Activated CD8-positive, alpha-beta memory T cell treated with anti-CD3 and anti-CD28 coated beads for 48 hours (primary cell): ENCODE measurements at regions not wholly inside any gene's neighbourhood (a gene's known extent, or its start where the extent isn't known, plus 50 kb on each side); places are given as distances from the start of the nearest gene placed in this dataset.
A peak's percentile ranks its signal among the peaks of the same experiment; 100 is the strongest.

ENCODE experiments used
- DNase-seq, 3 experiments: peaks; one replicate each; pipeline ENCODE4 v3.0.0-alpha.2; 2020; ENCODE audit warnings: low read depth in 2 of 3, low spot score in 2 of 3

DNA sequence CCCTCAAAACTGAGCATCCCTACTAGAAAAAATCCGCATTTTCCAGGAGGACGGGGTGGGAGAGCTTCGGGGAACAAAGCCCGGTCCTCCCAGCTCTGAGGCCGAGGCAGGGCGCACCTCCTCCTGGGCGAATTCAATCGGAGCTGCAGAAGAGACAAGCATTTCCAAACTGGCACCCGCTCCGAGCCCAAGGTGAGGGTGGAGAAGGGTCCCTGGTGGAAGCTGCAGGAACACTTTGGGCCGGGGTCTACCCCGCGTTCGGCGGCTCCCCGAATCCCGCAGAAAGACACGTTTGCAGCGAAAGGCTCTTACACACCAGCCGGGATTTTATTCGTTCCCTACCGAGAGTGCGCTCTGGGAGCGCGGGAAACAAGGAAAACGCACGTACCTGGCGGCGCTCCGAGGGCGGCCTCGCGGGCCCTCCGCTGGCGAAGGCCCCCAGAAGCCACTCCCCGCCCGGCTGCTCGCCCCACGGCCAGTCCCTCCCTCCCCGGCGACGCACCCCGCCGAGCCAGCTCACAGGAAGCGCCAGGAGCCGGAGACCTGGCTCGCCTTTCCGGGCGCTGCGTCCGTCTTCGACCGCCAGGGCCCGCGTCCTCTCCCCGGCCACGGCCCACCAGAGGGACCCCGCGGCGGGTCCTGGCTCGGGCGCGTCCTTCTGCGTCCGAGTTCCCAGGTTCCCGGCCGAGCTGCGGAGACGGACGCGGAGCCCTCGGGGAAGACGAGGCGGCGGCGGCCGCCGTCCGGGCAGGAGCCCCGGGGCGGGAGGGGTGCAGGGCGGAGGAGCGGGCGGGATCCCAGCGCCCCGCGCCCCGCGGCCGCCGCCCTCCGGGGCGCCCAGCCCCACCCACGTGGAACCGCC is 49.8 kb upstream of the BAHCC1 start:
- DNase-seq: peak; percentile 31 to 50 (median 35)
